ENCODE measurements at regions not wholly inside any gene's neighbourhood (a gene's known extent, or its start where the extent isn't known, plus 50 kb on each side); places are given as distances from the start of the nearest gene placed in this dataset.

- no peaks in the 10 kb centered on the region for H3K36me3 ChIP-seq (ENCODE audit: insufficient read depth)
- Mint-ChIP-seq H3K4me1 (no peaks in the 10 kb centered on the region), H3K4me3 (no peak overlapping the region), H3K27me3 (ENCODE audit: insufficient read depth, low read depth, poor library complexity) (peaks cover 27% of the 10 kb centered on the region), H3K36me3 (ENCODE audit: low read depth) (no peaks in the 10 kb centered on the region), H3K27ac (no peak overlapping the region), H3K9me3 (no peaks in the 10 kb centered on the region)
- ATAC-seq (no peak), DNase-seq (ENCODE audit: low spot score) (no peak)
- no peaks in the 10 kb centered on the region; the same call in 1 of the 2 replicates for H4K20me1 ChIP-seq (replicated peaks; ENCODE audit: insufficient read depth)
- no peaks in the 10 kb centered on the region for H3K79me2 ChIP-seq (replicated peaks; ENCODE audit: insufficient read depth)
- H3K27ac ChIP-seq (ENCODE audit: low read depth), result no peak overlapping the region
- no peaks in the 10 kb centered on the region for H3F3A ChIP-seq (replicated peaks; ENCODE audit: low read depth)
- peaks cover 9% of the 10 kb centered on the region for H3K4me1 ChIP-seq (ENCODE audit: insufficient read depth)
- no peak overlapping the region for H3K4me2 ChIP-seq
- peaks cover 53% of the 10 kb centered on the region for H3K27me3 ChIP-seq (ENCODE audit: insufficient read depth)
- no peak overlapping the region for H3K4me3 ChIP-seq
- no peaks in the 10 kb centered on the region for H3K9me2 ChIP-seq (ENCODE audit: insufficient read depth)
- no peak overlapping the region for H2AFZ ChIP-seq
- TF ChIP-seq JUNB (IDR thresholded peaks at IDR 0.05; ENCODE audit: unreplicated experiment) (no peak), CREB1 (CRISPR knock-in tag; IDR thresholded peaks at IDR 0.05; ENCODE audit: low read depth) (no peak), EZH2 (IDR thresholded peaks at IDR 0.05; ENCODE audit: low read depth, unreplicated experiment) (no peak), NANOG (IDR thresholded peaks at IDR 0.05; ENCODE audit: borderline replicate concordance) (no peak), REST (IDR thresholded peaks at IDR 0.05; ENCODE audit: unreplicated experiment) (no peak), POLR2AphosphoS5 (IDR thresholded peaks at IDR 0.05; ENCODE audit: low read depth) (no peak), ZNF462 (CRISPR knock-in tag; IDR thresholded peaks at IDR 0.05) (no peak), EZH2phosphoT487 (IDR thresholded peaks at IDR 0.05; ENCODE audit: unreplicated experiment) (no peak), ZNF331 (CRISPR knock-in tag; IDR thresholded peaks at IDR 0.05; ENCODE audit: low read depth) (no peak), ETS1 (IDR thresholded peaks at IDR 0.05) (no peak), ZNF114 (CRISPR knock-in tag; IDR thresholded peaks at IDR 0.05) (no peak), CTCF (conservative IDR thresholded peaks at IDR 0.05; ENCODE audit: low read depth in 2 of 2) (no peak), STAT1 (IDR thresholded peaks at IDR 0.05; ENCODE audit: unreplicated experiment) (no peak)
These were observed 200.2 kb downstream of the TTC8 start for GRCh38 chr14:89024691-89025090.

Measured in GM23338 (cell line).